ENCODE measurements at regions not wholly inside any gene's neighbourhood (a gene's known extent, or its start where the extent isn't known, plus 50 kb on each side); places are given as distances from the start of the nearest gene placed in this dataset.

DNA sequence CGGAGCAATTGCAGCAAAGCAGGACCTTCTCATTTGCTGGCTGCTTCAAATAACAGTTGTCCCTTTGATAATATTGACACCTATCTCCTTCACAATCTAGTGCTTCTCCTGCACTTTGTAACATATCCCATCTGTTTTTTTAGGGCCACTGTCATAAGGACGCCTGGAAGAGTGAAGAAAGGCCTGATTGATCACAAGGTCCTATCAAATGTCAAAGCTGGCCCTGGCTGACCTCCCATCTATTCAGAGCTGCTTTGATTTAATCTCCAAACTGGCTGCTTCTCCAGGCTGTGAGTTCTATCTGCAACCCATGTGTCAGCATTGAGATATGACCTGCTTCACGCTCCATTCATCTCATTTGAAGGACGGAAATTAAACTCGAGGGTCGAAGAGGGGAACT, 601.2 kb upstream of the KCNMB2 start:
- in situ Hi-C loops (cut with HindIII; ENCODE audit: low pct_unique_long_range_greater_than_20kb, low sequenced_read_pairs) = no loop called here
- peak; percentile 24 for DNase-seq (ENCODE audit: low read depth, low spot score)

DNA sequence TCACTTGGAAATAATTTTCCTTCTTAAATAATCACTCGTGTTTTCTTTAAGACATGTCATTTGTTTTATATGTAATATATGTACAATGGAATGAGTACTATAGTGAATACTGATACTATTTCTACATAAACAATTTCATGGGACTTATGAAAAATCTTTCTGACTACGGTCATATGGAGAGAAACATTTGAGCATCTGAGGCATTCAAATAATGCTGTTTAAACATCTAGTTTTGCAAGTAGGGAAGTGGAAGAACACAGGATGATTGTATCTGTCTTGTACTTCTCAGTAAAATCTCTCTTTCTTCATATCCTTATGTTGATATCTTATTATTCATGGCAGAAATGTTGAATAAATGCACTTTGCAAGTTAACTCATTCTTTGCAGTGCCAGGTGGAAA, 599.5 kb upstream of the KCNMB2 start:
- DNase-seq (ENCODE audit: low read depth, low spot score) = no peak
- in situ Hi-C loops (cut with HindIII; ENCODE audit: low pct_unique_long_range_greater_than_20kb, low sequenced_read_pairs) = no loop called here

GRCh38 chr3:177942911-177943310, 593.3 kb upstream of the KCNMB2 start:
- in situ Hi-C loops (cut with HindIII; ENCODE audit: low pct_unique_long_range_greater_than_20kb, low sequenced_read_pairs) = no loop called here
- no peak for DNase-seq (ENCODE audit: low read depth, low spot score)

DNA sequence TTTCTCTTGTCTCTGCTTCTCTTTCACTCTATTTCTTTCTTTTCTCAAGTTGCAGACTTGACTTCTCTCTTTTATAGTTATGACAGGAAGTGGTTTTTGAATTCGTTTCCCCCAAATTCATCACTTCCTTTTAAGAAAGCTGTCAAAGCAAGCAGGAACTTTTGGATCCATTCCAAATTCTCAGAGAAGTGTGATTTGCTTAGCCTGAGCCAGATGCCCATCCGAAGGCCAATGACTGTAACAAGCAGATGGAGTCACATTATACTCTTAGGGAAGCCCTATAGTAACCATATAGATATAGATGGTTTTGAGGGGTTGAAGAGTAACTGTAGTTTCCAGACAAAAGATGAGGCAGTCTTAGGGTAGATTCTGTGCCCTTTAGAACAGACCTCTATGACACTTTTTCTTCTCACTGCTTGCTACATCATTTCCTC, 592.0 kb upstream of the KCNMB2 start:
- DNase-seq (ENCODE audit: low read depth, low spot score) = no peak

GRCh38 chr3:177946048-177946447, 590.2 kb upstream of the KCNMB2 start:
- no peak for DNase-seq (ENCODE audit: low read depth, low spot score)
- in situ Hi-C loops (cut with HindIII; ENCODE audit: low pct_unique_long_range_greater_than_20kb, low sequenced_read_pairs) = no loop called here

More for the DNA sequence above, 592.0 kb upstream of the KCNMB2 start:
- in situ Hi-C loops (cut with HindIII; ENCODE audit: low pct_unique_long_range_greater_than_20kb, low sequenced_read_pairs) = no loop called here

DNA sequence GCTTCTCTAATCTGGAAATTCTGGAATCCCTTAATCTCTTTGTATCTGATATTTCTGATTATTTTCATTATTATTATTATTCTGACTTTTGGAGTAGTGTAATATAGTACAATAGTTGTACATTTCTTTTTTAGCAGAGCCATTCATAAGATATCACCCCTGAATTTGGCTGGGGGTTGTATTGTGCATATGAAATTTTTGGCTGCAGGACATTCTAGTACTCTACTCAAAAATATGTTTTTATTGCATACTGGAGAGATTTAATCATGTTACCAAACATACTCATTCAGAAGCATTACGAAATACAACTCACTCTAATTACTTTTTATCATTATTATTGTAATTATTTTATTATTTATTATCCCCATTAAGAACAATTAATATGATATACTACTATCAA, 589.7 kb upstream of the KCNMB2 start:
- DNase-seq (ENCODE audit: low read depth, low spot score) = no peak
- in situ Hi-C loops (cut with HindIII; ENCODE audit: low pct_unique_long_range_greater_than_20kb, low sequenced_read_pairs) = no loop called here

- DNase-seq (ENCODE audit: low read depth, low spot score) = no peak
- in situ Hi-C loops (cut with HindIII; ENCODE audit: low pct_unique_long_range_greater_than_20kb, low sequenced_read_pairs) = no loop called here
Observed at GRCh38 chr3:177946936-177947335, 589.3 kb upstream of the KCNMB2 start.

DNA sequence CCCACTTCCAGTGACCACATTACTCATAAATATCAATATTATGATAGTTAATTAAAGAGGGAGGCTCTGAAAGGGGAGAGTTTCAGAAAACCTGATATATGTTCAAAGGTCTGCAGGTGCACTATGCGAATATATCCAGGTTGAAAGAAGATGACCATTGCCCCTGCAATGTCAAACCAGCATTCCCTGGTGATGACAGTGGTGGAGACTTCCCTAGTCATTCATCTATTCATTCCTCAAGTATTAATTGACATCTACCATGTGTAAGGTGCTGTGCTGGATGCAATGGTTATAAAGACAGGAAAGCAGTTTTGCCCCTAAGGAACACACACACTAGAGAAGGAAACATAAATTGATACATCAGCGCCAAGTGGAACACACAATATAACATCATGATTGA, 588.3 kb upstream of the KCNMB2 start:
- DNase-seq (ENCODE audit: low read depth, low spot score) = no peak
- in situ Hi-C loops (cut with HindIII; ENCODE audit: low pct_unique_long_range_greater_than_20kb, low sequenced_read_pairs) = no loop called here

DNA sequence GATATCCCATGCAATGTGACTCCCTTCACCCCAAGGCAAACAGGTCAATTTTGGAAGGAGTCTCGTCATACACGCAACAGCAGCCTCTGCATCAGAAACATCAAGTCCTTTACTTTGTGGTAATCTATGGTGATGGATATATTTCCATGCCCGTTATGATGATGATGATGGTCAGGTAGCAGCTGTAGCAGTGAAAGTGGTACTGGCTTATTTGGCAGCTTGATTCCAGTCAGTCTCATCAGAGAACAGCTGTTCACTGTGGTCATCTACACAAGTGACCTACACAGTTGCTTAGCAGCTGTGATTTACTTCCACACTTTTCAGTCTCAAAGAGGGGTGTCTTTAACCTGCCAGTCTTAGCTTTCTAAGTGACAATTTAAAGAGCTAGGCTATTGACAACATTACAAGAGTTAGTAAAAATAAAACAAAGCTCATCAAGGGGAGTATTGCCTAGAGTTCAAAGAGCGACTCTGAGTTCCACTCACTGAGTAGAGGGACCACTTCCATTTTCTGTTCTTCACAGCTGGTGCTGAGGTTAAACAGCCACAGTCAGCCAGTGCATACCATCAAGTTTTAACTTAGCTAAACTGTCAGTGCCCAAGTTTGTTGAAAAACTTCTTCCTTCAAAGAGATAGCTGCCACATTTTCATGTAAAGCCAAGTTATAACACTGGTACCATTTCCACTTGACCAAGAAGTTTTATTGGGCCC, 587.4 kb upstream of the KCNMB2 start:
- in situ Hi-C loops (cut with HindIII; ENCODE audit: low pct_unique_long_range_greater_than_20kb, low sequenced_read_pairs) = no loop called here
- DNase-seq (ENCODE audit: low read depth, low spot score) = no peak

DNA sequence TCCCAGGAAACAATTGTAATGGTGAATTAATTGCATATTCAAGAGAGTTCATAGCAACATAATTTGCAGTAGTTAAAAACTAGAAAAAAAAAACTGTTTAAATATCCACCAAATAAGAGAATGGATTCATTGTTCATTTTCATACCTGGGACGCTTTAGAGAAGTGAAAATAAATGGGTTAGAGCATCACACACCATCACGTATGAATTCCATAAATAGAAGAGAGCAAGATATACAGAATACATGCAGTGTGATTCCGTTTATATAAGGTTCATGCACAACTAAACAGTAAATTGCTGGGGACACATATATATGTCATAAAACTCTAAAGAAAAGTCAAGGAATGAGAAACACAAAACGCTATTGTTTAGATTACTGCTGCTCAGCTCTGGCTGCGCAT, 577.0 kb upstream of the KCNMB2 start:
- in situ Hi-C loops (cut with HindIII; ENCODE audit: low pct_unique_long_range_greater_than_20kb, low sequenced_read_pairs) = no loop called here

GRCh38 chr3:177960014-177960413, 576.2 kb upstream of the KCNMB2 start:
- in situ Hi-C loops (cut with HindIII; ENCODE audit: low pct_unique_long_range_greater_than_20kb, low sequenced_read_pairs) = no loop called here
- DNase-seq (ENCODE audit: low read depth, low spot score) = no peak

More for the DNA sequence above, 577.0 kb upstream of the KCNMB2 start:
- DNase-seq (ENCODE audit: low read depth, low spot score) = no peak

DNA sequence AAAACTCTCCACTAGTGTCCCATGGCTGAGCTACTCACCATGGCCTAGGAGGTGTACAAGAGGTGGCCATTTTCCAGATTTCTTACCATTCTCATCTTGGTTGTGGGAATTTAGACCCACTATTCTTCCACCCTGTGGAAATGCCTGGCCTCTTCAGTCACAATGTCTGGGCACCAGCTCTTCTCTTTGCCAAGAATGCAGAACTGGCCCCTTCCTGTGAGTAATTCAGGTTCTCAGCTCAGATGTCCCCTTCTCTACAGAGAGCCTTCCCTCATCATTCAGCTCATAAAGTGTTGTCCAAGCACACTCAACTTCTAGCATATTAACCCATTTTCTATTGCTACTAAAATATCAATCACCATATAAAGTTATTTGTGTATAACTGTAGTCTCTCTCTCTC, 575.5 kb upstream of the KCNMB2 start:
- no peak for DNase-seq (ENCODE audit: low read depth, low spot score)

GRCh38 chr3:177961784-177962183, 574.5 kb upstream of the KCNMB2 start:
- in situ Hi-C loops (cut with HindIII; ENCODE audit: low pct_unique_long_range_greater_than_20kb, low sequenced_read_pairs) = no loop called here
- DNase-seq (ENCODE audit: low read depth, low spot score) = no peak

More for the DNA sequence above, 575.5 kb upstream of the KCNMB2 start:
- in situ Hi-C loops (cut with HindIII; ENCODE audit: low pct_unique_long_range_greater_than_20kb, low sequenced_read_pairs) = no loop called here

DNA sequence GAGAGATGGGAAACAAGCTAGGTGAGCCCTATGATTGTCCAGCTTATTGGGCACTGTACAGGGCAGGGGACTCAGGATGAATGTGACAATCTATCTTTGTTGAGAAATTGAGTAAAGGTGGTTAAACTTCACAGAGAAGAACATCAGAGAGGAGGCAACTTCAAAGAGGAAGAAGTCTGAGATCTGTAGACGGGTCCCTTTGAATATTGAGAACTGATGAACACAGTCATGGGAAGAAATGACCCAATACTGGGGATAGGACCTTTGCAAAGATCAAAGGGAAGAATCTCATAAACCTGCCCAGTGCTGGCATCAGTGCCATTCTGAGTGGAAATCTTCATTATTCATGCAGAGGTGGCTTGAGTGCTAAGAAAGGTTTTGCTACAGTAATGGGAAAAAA, 569.7 kb upstream of the KCNMB2 start:
- DNase-seq (ENCODE audit: low read depth, low spot score) = no peak
- in situ Hi-C loops (cut with HindIII; ENCODE audit: low pct_unique_long_range_greater_than_20kb, low sequenced_read_pairs) = no loop called here

GRCh38 chr3:177968891-177969290, 567.3 kb upstream of the KCNMB2 start:
- in situ Hi-C loops (cut with HindIII; ENCODE audit: low pct_unique_long_range_greater_than_20kb, low sequenced_read_pairs) = no loop called here
- no peak for DNase-seq (ENCODE audit: low read depth, low spot score)

- in situ Hi-C loops (cut with HindIII; ENCODE audit: low pct_unique_long_range_greater_than_20kb, low sequenced_read_pairs) = no loop called here
- DNase-seq (ENCODE audit: low read depth, low spot score) = no peak
Observed at GRCh38 chr3:177973241-177973840, 562.9 kb upstream of the KCNMB2 start.

DNA sequence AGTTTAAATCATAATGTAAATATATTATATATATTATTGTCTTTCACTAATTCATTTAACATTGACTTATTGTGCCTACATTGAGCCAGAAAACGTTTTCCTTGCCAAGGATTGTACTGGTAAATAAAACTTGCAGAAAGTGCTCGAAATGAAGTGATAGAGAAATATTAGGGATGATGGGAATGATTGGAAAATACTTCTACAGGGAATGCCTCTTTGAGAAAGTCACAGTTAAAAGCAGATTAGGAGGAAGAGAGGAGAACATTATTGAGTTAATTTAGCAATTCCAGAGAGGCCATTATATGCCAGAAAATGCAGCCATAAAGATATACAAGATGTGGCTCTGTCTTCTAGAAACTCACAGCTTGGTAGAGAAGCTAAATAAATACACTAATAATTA, 560.0 kb upstream of the KCNMB2 start:
- in situ Hi-C loops (cut with HindIII; ENCODE audit: low pct_unique_long_range_greater_than_20kb, low sequenced_read_pairs) = no loop called here
- DNase-seq (ENCODE audit: low read depth, low spot score) = no peak

DNA sequence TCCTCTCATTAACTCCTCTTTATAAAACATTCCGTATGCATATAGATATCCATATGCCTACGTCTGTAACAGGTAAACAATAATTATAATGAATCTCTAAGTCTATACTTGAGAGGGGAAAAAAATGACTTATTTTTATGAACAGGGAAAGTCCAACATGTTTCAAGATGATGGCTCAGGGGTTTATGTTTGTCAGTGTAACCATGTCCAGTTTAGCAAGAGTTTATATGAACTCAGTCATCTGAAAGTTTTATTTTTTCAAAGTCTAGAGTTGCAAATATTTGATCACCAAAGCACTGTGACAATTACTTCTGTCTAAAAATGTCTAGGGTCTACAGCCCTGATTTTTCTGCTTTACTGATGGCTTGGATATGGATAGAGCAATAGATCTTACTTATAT, 559.4 kb upstream of the KCNMB2 start:
- in situ Hi-C loops (cut with HindIII; ENCODE audit: low pct_unique_long_range_greater_than_20kb, low sequenced_read_pairs) = no loop called here
- no peak for DNase-seq (ENCODE audit: low read depth, low spot score)

GRCh38 chr3:177977381-177978158, 558.7 kb upstream of the KCNMB2 start:
- no peak for DNase-seq (ENCODE audit: low read depth, low spot score)
- in situ Hi-C loops (cut with HindIII; ENCODE audit: low pct_unique_long_range_greater_than_20kb, low sequenced_read_pairs) = no loop called here
